VCaP (cell line): ENCODE measurements at regions not wholly inside any gene's neighbourhood (a gene's known extent, or its start where the extent isn't known, plus 50 kb on each side); places are given as distances from the start of the nearest gene placed in this dataset.

Experiments used
- H3K27ac ChIP-seq: fragments of 450-650 bp; 2 replicates; pipeline ENCODE4 v1.5.1; 2017
- TF ChIP-seq, protein P1 (sequence below): fragments of 450-650 bp; conservative IDR thresholded peaks from 2 replicates; pipeline ENCODE4 v1.5.1; 2017; ENCODE audit warnings: mild to moderate bottlenecking, moderate library complexity

GRCh38 chr20:11686195-11686594 lies 231.5 kb upstream of the BTBD3 start:
- TF ChIP-seq, protein P1, sequence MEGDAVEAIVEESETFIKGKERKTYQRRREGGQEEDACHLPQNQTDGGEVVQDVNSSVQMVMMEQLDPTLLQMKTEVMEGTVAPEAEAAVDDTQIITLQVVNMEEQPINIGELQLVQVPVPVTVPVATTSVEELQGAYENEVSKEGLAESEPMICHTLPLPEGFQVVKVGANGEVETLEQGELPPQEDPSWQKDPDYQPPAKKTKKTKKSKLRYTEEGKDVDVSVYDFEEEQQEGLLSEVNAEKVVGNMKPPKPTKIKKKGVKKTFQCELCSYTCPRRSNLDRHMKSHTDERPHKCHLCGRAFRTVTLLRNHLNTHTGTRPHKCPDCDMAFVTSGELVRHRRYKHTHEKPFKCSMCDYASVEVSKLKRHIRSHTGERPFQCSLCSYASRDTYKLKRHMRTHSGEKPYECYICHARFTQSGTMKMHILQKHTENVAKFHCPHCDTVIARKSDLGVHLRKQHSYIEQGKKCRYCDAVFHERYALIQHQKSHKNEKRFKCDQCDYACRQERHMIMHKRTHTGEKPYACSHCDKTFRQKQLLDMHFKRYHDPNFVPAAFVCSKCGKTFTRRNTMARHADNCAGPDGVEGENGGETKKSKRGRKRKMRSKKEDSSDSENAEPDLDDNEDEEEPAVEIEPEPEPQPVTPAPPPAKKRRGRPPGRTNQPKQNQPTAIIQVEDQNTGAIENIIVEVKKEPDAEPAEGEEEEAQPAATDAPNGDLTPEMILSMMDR = no peak
- H3K27ac ChIP-seq = peak overlapping the region; percentile 87; the same call in 1 of the 2 replicates

- TF ChIP-seq, protein P1 = no peak
- H3K27ac ChIP-seq = peak overlapping the region; percentile 87
These were observed 230.7 kb upstream of the BTBD3 start for GRCh38 chr20:11686820-11687543.

- peak overlapping the region; percentile 87 for H3K27ac ChIP-seq
- TF ChIP-seq, protein P1 = no peak
These were observed 230.0 kb upstream of the BTBD3 start for GRCh38 chr20:11687546-11688292.

DNA sequence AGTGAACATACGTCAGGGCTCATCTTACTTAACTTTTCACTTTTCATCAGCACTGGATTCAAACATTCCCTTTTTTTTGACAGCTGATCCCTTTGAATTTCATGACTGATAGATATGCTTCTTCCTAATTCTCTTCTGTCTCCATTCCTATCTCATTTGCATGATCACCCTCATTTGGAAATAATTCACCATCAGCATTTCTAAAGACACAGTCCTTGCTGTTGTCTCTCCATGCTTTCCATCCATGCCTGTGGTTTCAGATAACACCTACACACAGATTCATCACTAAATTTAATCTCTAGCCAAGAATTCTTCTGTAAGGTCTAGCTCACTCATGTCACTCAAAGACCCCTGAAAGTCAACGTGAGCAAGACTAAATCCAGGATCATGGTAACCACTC lies 228.4 kb upstream of the BTBD3 start:
- no peak overlapping the region for H3K27ac ChIP-seq
- TF ChIP-seq, protein P1 = no peak

DNA sequence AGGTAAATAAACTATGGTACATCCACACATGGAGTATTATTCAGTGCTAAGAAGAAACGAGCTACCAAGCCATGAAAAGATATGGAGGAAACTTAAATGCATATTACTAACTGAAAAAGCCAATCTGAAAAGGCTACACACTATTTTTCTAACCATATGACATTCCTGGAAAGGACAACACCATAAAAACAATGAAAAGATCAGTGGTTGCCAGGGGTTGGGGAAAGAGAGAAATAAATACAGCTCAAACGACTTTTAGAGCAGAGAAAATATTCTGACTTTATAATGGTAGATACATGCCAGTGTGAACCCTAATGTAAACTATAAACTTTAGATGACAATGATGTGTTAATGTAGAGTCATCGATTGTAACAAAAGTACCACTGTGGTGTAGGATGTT lies 225.9 kb upstream of the BTBD3 start:
- H3K27ac ChIP-seq = no peak overlapping the region
- TF ChIP-seq, protein P1 = no peak

- TF ChIP-seq, protein P1 = no peak
- H3K27ac ChIP-seq = no peak overlapping the region
These were observed 225.1 kb upstream of the BTBD3 start for GRCh38 chr20:11692567-11692966.

- TF ChIP-seq, protein P1 = no peak
- H3K27ac ChIP-seq = no peak overlapping the region
These were observed 223.2 kb upstream of the BTBD3 start for GRCh38 chr20:11694467-11694866.
